ENCODE measurements at regions not wholly inside any gene's neighbourhood (a gene's known extent, or its start where the extent isn't known, plus 50 kb on each side); places are given as distances from the start of the nearest gene placed in this dataset.

DNA sequence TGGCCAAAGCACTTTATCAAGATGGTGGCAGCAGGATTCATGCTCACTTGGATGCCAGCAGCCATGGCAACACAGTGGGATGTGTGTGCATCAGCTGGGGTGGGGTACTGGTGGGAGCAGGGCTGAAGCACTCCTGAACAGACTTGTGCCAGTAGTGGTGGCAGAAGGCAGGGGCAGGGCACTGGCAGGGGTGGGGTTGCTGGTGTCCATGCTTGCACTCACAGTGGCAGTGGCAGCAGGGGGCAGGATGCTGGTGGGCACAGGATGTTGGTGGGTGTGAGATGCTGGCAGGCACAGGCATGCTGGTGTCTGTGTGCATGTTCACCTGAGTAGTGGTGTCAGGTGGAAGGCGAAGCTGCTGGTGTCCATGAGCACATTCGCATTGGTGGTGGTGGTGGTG is 161.0 kb upstream of the PMFBP1 start:
- no peak for TF ChIP-seq EZH2phosphoT487 (IDR thresholded peaks at IDR 0.05; ENCODE audit: borderline replicate concordance, low read length)
- TF ChIP-seq, protein P1, sequence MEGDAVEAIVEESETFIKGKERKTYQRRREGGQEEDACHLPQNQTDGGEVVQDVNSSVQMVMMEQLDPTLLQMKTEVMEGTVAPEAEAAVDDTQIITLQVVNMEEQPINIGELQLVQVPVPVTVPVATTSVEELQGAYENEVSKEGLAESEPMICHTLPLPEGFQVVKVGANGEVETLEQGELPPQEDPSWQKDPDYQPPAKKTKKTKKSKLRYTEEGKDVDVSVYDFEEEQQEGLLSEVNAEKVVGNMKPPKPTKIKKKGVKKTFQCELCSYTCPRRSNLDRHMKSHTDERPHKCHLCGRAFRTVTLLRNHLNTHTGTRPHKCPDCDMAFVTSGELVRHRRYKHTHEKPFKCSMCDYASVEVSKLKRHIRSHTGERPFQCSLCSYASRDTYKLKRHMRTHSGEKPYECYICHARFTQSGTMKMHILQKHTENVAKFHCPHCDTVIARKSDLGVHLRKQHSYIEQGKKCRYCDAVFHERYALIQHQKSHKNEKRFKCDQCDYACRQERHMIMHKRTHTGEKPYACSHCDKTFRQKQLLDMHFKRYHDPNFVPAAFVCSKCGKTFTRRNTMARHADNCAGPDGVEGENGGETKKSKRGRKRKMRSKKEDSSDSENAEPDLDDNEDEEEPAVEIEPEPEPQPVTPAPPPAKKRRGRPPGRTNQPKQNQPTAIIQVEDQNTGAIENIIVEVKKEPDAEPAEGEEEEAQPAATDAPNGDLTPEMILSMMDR (IDR thresholded peaks at IDR 0.05; ENCODE audit: low read depth, low read length, poor library complexity, severe bottlenecking) = no peak
- Histone ChIP-seq H3K27me3 (ENCODE audit: control insufficient read depth, low read length) (no peaks in the 10 kb centered on the region), H3K36me3 (ENCODE audit: control insufficient read depth, low read length) (no peaks in the 10 kb centered on the region), H4K20me1 (ENCODE audit: control insufficient read depth, insufficient read depth, low read depth, low read length) (no peaks in the 10 kb centered on the region), H3K4me3 (ENCODE audit: low read length) (no peak overlapping the region), H3K9me3 (ENCODE audit: control insufficient read depth, insufficient read depth, low read length) (no peaks in the 10 kb centered on the region), H3F3A (ENCODE audit: control insufficient read depth, insufficient read depth) (no peaks in the 10 kb centered on the region), H3K4me1 (ENCODE audit: control insufficient read depth, low read length) (no peaks in the 10 kb centered on the region), H3K27ac (ENCODE audit: low read depth, low read length) (no peak overlapping the region), H3K4me2 (ENCODE audit: low read length) (no peak overlapping the region), H3K79me2 (ENCODE audit: control insufficient read depth, low read length) (no peaks in the 10 kb centered on the region), H3K9me2 (replicated peaks; ENCODE audit: control insufficient read depth, low read length) (no peaks in the 10 kb centered on the region)

DNA sequence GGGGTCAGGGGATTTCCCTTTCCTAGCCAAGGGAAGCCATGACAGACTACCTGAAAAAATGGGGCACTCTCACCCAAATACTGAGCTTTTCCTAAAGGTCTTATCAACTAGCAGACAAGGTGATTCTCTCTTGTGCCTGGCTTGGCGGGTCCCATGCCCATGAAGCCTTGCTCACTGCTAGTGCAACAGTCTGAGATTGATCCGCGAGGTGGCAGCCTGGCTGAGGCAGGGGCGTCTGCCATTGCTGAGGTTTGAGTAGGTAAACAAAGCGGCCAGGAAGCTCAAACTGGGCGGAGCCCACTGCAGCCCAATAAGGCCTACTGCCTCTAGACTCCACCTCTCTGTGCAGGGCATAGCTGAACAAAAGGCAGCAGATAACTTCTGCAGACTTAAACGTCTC is 152.6 kb upstream of the PMFBP1 start:
- no peaks in the 10 kb centered on the region for H3K4me1 ChIP-seq (ENCODE audit: control insufficient read depth, low read length)
- no peaks in the 10 kb centered on the region for H3K79me2 ChIP-seq (ENCODE audit: control insufficient read depth, low read length)
- peaks cover 11% of the 10 kb centered on the region; the same call in 1 of the 2 replicates for H3K9me3 ChIP-seq (ENCODE audit: control insufficient read depth, insufficient read depth, low read length)
- H4K20me1 ChIP-seq (ENCODE audit: control insufficient read depth, insufficient read depth, low read depth, low read length) = no peaks in the 10 kb centered on the region
- no peaks in the 10 kb centered on the region for H3K36me3 ChIP-seq (ENCODE audit: control insufficient read depth, low read length)
- H3K4me2 ChIP-seq (ENCODE audit: low read length) = no peak overlapping the region
- no peak overlapping the region for H3K27ac ChIP-seq (ENCODE audit: low read depth, low read length)
- TF ChIP-seq EZH2phosphoT487 (IDR thresholded peaks at IDR 0.05; ENCODE audit: borderline replicate concordance, low read length) = no peak
- TF ChIP-seq, protein P1 (IDR thresholded peaks at IDR 0.05; ENCODE audit: low read depth, low read length, poor library complexity, severe bottlenecking) = no peak
- H3K4me3 ChIP-seq (ENCODE audit: low read length) = no peak overlapping the region
- no peaks in the 10 kb centered on the region for H3K27me3 ChIP-seq (ENCODE audit: control insufficient read depth, low read length)
- H3K9me2 ChIP-seq (replicated peaks; ENCODE audit: control insufficient read depth, low read length) = no peaks in the 10 kb centered on the region
- H3F3A ChIP-seq (ENCODE audit: control insufficient read depth, insufficient read depth) = no peaks in the 10 kb centered on the region

DNA sequence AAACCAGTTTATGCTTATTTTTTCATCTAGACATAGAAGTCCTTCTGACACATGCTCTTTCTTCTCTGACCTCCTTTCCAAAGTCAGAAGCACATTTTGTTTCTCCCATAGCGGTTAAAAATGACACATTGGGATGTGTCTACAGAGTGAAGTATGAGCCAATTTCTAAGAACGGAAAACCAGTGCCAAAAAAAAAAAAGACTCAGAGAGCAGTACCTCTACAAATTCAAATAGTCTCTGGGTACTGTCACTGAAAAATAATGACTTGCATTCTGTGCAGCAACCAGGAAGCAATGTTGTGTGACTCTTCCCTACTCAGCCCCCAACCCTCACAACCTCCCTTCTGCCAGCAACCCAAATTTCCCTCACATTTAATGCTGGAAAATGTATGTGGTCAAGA is 145.5 kb upstream of the PMFBP1 start:
- H3K9me2 ChIP-seq (replicated peaks; ENCODE audit: control insufficient read depth, low read length) = no peaks in the 10 kb centered on the region
- no peak overlapping the region for H3K27ac ChIP-seq (ENCODE audit: low read depth, low read length)
- no peaks in the 10 kb centered on the region for H4K20me1 ChIP-seq (ENCODE audit: control insufficient read depth, insufficient read depth, low read depth, low read length)
- no peaks in the 10 kb centered on the region for H3K79me2 ChIP-seq (ENCODE audit: control insufficient read depth, low read length)
- no peaks in the 10 kb centered on the region for H3K36me3 ChIP-seq (ENCODE audit: control insufficient read depth, low read length)
- H3K4me1 ChIP-seq (ENCODE audit: control insufficient read depth, low read length) = no peaks in the 10 kb centered on the region
- no peaks in the 10 kb centered on the region for H3F3A ChIP-seq (ENCODE audit: control insufficient read depth, insufficient read depth)
- no peak overlapping the region for H3K4me3 ChIP-seq (ENCODE audit: low read length)
- no peaks in the 10 kb centered on the region for H3K27me3 ChIP-seq (ENCODE audit: control insufficient read depth, low read length)
- TF ChIP-seq EZH2phosphoT487 (IDR thresholded peaks at IDR 0.05; ENCODE audit: borderline replicate concordance, low read length) = no peak
- TF ChIP-seq, protein P1 (IDR thresholded peaks at IDR 0.05; ENCODE audit: low read depth, low read length, poor library complexity, severe bottlenecking) = no peak
- no peak overlapping the region for H3K4me2 ChIP-seq (ENCODE audit: low read length)
- H3K9me3 ChIP-seq (ENCODE audit: control insufficient read depth, insufficient read depth, low read length) = peaks cover 7% of the 10 kb centered on the region; the same call in 1 of the 2 replicates

DNA sequence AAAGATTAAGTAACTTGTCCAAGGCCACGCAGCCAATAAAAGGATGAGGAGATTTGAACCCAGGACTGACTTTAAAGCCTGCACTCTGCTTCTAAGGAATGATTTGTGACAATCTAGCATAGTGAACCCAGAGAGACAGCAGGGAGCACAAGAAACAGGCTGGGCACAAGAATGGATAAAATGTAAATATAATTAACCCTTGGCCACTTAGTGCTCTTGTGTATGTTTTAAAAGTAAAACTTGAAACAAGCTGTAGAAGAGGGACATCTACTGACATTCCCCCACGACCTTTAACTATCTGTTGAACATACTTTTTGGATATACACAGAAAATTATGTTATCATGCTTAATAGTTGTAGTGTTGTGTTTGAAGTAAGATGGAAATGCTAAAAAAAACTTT is 141.9 kb upstream of the PMFBP1 start:
- Histone ChIP-seq H3K27ac (ENCODE audit: low read depth, low read length) (no peak overlapping the region), H3K27me3 (ENCODE audit: control insufficient read depth, low read length) (no peaks in the 10 kb centered on the region), H3F3A (ENCODE audit: control insufficient read depth, insufficient read depth) (no peaks in the 10 kb centered on the region), H3K4me1 (ENCODE audit: control insufficient read depth, low read length) (no peaks in the 10 kb centered on the region), H3K9me2 (replicated peaks; ENCODE audit: control insufficient read depth, low read length) (no peaks in the 10 kb centered on the region), H3K4me3 (ENCODE audit: low read length) (no peak overlapping the region), H3K79me2 (ENCODE audit: control insufficient read depth, low read length) (no peaks in the 10 kb centered on the region), H3K4me2 (ENCODE audit: low read length) (no peak overlapping the region), H3K36me3 (ENCODE audit: control insufficient read depth, low read length) (no peaks in the 10 kb centered on the region), H3K9me3 (ENCODE audit: control insufficient read depth, insufficient read depth, low read length) (no peaks in the 10 kb centered on the region), H4K20me1 (ENCODE audit: control insufficient read depth, insufficient read depth, low read depth, low read length) (no peaks in the 10 kb centered on the region)
- TF ChIP-seq EZH2phosphoT487 (IDR thresholded peaks at IDR 0.05; ENCODE audit: borderline replicate concordance, low read length) = no peak
- TF ChIP-seq, protein P1 (IDR thresholded peaks at IDR 0.05; ENCODE audit: low read depth, low read length, poor library complexity, severe bottlenecking) = no peak

All from DOHH2 (cell line).